Endodermal cell (in vitro differentiated cells): ENCODE measurements at regions not wholly inside any gene's neighbourhood (a gene's known extent, or its start where the extent isn't known, plus 50 kb on each side); places are given as distances from the start of the nearest gene placed in this dataset.

ENCODE experiments used
- DNase-seq: peaks from one replicate; pipeline ENCODE4 v3.0.0-alpha.2; 2017
- H3K27ac ChIP-seq: 2 replicates; pipeline ENCODE4 v1.5.1; 2013; ENCODE audit warnings: mild to moderate bottlenecking, low read depth, low read length, moderate library complexity
- H3K27me3 ChIP-seq: 2 replicates; pipeline ENCODE4 v1.6.1; 2013; ENCODE audit warnings: mild to moderate bottlenecking, low read length, moderate library complexity; ENCODE audit not compliant: insufficient read depth, control insufficient read depth, poor library complexity, severe bottlenecking
- H3K36me3 ChIP-seq: 2 replicates; pipeline ENCODE4 v1.7.0; 2013; ENCODE audit warnings: mild to moderate bottlenecking, low read length, moderate library complexity; ENCODE audit not compliant: control insufficient read depth, insufficient read depth
- H3K4me1 ChIP-seq: one replicate; pipeline ENCODE4 v1.7.0; 2013; ENCODE audit warnings: low read length; ENCODE audit not compliant: control insufficient read depth, insufficient read depth
- H3K4me3 ChIP-seq: 2 replicates; pipeline ENCODE4 v1.5.1; 2013; ENCODE audit warnings: mild to moderate bottlenecking, low read length, moderate library complexity
- H3K9ac ChIP-seq: 2 replicates; pipeline ENCODE4 v1.6.1; 2013; ENCODE audit warnings: mild to moderate bottlenecking, low read length, moderate library complexity; ENCODE audit not compliant: poor library complexity, severe bottlenecking; ENCODE audit errors: extremely low read depth
- H3K9me3 ChIP-seq: 2 replicates; pipeline ENCODE4 v1.6.1; 2013; ENCODE audit warnings: mild to moderate bottlenecking, low read length, moderate library complexity; ENCODE audit not compliant: control insufficient read depth
- H3K27ac Mint-ChIP-seq: 2 replicates; pipeline ENCODE4 v1.8.0; 2020; ENCODE audit warnings: mixed read lengths
- H3K27me3 Mint-ChIP-seq: 2 replicates; pipeline ENCODE4 v1.8.0; 2021; ENCODE audit warnings: mild to moderate bottlenecking, mixed read lengths; ENCODE audit not compliant: insufficient read depth
- H3K36me3 Mint-ChIP-seq: 2 replicates; pipeline ENCODE4 v1.8.0; 2020; ENCODE audit warnings: low read depth, mixed read lengths
- H3K4me1 Mint-ChIP-seq: 2 replicates; pipeline ENCODE4 v1.8.0; 2020; ENCODE audit warnings: mixed read lengths
- H3K4me3 Mint-ChIP-seq: 2 replicates; pipeline ENCODE4 v1.8.0; 2020; ENCODE audit warnings: mild to moderate bottlenecking, moderate library complexity, mixed read lengths
- H3K9me3 Mint-ChIP-seq: 2 replicates; pipeline ENCODE4 v1.8.0; 2020; ENCODE audit warnings: mild to moderate bottlenecking, mixed read lengths
- WGBS, 2 experiments: methylation state at CpG; one replicate each; pipeline versions ENCODE4 v1.1.5 to v1.1.7; 2013; ENCODE audit warnings: missing lambda C conversion rate in 2 of 2, mixed read lengths in 1 of 2; ENCODE audit not compliant: insufficient coverage in 1 of 2, insufficient read length in 1 of 2; 5-methylcytosine and 5-hydroxymethylcytosine counted together
- TF ChIP-seq, protein P1 (sequence below): fragments of 200-600 bp; sonication (generic); conservative IDR thresholded peaks from 2 replicates; pipeline ENCODE4 v1.5.0; 2021; ENCODE audit warnings: antibody characterized with exemption, mild to moderate bottlenecking

DNA sequence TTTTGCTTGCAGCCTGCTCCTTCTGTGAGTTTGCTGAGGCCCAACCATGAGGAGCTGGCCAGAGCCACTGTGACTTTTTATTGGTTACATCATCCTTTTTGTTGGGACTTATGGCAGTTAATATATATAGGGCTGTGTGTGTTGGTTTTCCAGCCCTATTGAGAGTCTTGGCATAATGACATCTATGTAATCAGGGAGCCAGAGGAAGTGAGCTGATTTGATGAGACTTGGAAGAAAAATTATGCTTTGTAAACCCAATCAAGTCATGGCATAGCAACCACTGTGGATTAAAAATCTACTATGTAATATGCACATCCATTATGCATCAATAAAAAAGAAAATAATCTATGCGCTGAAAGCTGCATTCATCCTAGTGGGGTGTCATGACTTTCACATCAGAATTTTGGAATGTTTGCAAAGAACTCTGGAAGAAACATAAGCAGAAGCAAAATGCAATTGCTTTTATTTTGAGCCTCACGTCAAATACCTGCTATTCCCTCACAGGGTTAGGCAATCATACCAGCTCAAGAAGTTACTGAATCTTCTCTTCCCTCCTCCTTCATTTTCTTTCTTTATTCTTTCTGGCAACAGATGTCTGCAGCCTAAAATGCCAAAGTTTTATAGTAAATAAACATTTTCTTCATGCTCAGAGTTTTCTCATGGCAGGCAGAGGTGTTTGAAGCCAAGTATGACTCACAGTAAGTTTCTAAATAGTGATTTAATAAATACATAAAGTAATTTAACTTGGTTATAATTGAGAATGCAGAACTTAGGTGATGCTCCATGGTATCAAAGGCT lies 308.5 kb downstream of the KCNS3 start:
- peaks cover 21% of the 10 kb centered on the region for H3K27me3 Mint-ChIP-seq
- WGBS, 2 experiments = 42 to 50% methylated on average over 2 of the region's 2 CpGs
- H3K27ac Mint-ChIP-seq = no peak overlapping the region

DNA sequence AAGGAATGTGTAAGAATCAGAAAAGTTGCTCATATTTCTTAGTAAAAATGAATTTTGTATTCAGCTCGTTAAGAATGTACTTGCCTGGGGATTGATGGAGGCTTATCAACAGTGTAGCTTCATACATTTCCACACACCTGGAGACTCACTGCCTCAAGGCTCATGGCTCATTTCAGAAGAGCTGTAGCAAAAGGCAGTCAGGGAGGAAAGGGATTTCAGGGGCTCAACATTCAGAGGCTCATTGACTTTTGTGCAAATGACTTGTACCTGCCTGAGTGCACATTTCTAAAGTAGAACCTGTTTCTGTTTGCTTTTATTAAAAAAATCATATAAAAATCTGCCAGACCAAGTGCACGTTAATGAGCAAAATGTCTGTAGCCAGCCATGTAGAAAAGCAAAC lies 304.4 kb downstream of the KCNS3 start:
- H3K36me3 Mint-ChIP-seq = no peaks in the 10 kb centered on the region
- no peaks in the 10 kb centered on the region for H3K9me3 ChIP-seq
- H3K4me1 Mint-ChIP-seq = peaks cover 17% of the 10 kb centered on the region
- peaks cover 8% of the 10 kb centered on the region for H3K27me3 Mint-ChIP-seq
- no peak overlapping the region for H3K27ac ChIP-seq
- no peaks in the 10 kb centered on the region for H3K36me3 ChIP-seq
- H3K4me1 ChIP-seq = no peaks in the 10 kb centered on the region
- no peaks in the 10 kb centered on the region for H3K9me3 Mint-ChIP-seq
- no peak overlapping the region for H3K4me3 Mint-ChIP-seq
- WGBS, 2 experiments = 87 to 100% methylated on average over 2 of the region's 2 CpGs
- no peaks in the 10 kb centered on the region for H3K27me3 ChIP-seq
- no peak overlapping the region for H3K4me3 ChIP-seq
- TF ChIP-seq, protein P1, sequence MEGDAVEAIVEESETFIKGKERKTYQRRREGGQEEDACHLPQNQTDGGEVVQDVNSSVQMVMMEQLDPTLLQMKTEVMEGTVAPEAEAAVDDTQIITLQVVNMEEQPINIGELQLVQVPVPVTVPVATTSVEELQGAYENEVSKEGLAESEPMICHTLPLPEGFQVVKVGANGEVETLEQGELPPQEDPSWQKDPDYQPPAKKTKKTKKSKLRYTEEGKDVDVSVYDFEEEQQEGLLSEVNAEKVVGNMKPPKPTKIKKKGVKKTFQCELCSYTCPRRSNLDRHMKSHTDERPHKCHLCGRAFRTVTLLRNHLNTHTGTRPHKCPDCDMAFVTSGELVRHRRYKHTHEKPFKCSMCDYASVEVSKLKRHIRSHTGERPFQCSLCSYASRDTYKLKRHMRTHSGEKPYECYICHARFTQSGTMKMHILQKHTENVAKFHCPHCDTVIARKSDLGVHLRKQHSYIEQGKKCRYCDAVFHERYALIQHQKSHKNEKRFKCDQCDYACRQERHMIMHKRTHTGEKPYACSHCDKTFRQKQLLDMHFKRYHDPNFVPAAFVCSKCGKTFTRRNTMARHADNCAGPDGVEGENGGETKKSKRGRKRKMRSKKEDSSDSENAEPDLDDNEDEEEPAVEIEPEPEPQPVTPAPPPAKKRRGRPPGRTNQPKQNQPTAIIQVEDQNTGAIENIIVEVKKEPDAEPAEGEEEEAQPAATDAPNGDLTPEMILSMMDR = no peak
- H3K27ac Mint-ChIP-seq = no peak overlapping the region
- no peak overlapping the region for H3K9ac ChIP-seq
- no peak for DNase-seq

More for the DNA sequence above, 308.5 kb downstream of the KCNS3 start:
- Histone ChIP-seq H3K9ac (no peak overlapping the region), H3K9me3 (no peaks in the 10 kb centered on the region), H3K36me3 (no peaks in the 10 kb centered on the region), H3K27me3 (peaks cover 10% of the 10 kb centered on the region), H3K4me1 (no peaks in the 10 kb centered on the region), H3K27ac (no peak overlapping the region), H3K4me3 (no peak overlapping the region)
- no peak for DNase-seq
- TF ChIP-seq, protein P1 = no peak
- no peaks in the 10 kb centered on the region for H3K36me3 Mint-ChIP-seq
- H3K4me1 Mint-ChIP-seq = no peaks in the 10 kb centered on the region
- no peaks in the 10 kb centered on the region for H3K9me3 Mint-ChIP-seq
- no peak overlapping the region for H3K4me3 Mint-ChIP-seq

- Mint-ChIP-seq H3K36me3 (no peaks in the 10 kb centered on the region), H3K9me3 (no peaks in the 10 kb centered on the region), H3K4me1 (peaks cover 17% of the 10 kb centered on the region), H3K4me3 (no peak overlapping the region), H3K27me3 (peaks cover 5% of the 10 kb centered on the region), H3K27ac (no peak overlapping the region)
- H3K4me1 ChIP-seq = no peaks in the 10 kb centered on the region
- no peaks in the 10 kb centered on the region for H3K27me3 ChIP-seq
- WGBS, 2 experiments = 83 to 100% methylated on average over 2 to 3 of the region's 3 CpGs
- TF ChIP-seq, protein P1 = no peak
- H3K36me3 ChIP-seq = no peaks in the 10 kb centered on the region
- H3K9ac ChIP-seq = no peak overlapping the region
- no peak for DNase-seq
- H3K4me3 ChIP-seq = no peak overlapping the region
- H3K9me3 ChIP-seq = no peaks in the 10 kb centered on the region
- no peak overlapping the region for H3K27ac ChIP-seq
Measured at GRCh38 chr2:18180912-18181311, 302.4 kb downstream of the KCNS3 start.
